ENCODE measurements at regions not wholly inside any gene's neighbourhood (a gene's known extent, or its start where the extent isn't known, plus 50 kb on each side); places are given as distances from the start of the nearest gene placed in this dataset.

DNA sequence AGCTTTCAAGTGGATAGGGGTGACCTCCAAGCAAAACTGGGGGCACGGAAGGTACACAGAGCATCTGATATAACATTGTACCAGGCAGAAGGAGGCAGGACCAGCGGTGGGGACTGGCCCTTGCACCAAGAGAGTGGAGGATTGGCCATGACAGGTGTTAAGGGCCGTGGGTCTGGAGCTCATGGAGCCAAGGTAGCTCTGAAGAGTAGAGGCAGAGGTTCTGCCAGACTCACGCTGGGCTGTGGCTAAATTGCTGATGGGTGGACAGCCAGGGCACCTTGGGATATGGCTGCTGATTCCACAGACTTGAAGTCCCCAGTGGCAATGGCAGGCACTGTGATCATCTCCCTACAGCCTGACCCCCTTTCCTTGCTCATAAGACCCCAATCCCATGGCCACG, 65.9 kb upstream of the NKD1 start:
- peaks cover 23 to 27% of the 10 kb centered on the region in 2 experiments for H3K4me1 Mint-ChIP-seq
- Histone ChIP-seq H3K27ac (ENCODE audit: insufficient read length, low read depth, low read length) (no peak overlapping the region), H3K23me2 (ENCODE audit: insufficient read length, low read depth, low read length, poor library complexity, severe bottlenecking) (no peaks in the 10 kb centered on the region), H2BK5ac (ENCODE audit: insufficient read length, low read length) (no peak overlapping the region), H3K79me2 (ENCODE audit: insufficient read depth, low read length) (no peaks in the 10 kb centered on the region), H2BK20ac (ENCODE audit: low read depth, low read length, poor library complexity, severe bottlenecking) (no peak overlapping the region), H3K27me3 (ENCODE audit: insufficient read depth, low read length) (no peaks in the 10 kb centered on the region), H2AFZ (ENCODE audit: low read length) (no peak overlapping the region), H3K79me1 (ENCODE audit: insufficient read depth, low read depth, low read length, poor library complexity, severe bottlenecking) (no peaks in the 10 kb centered on the region), H2AK5ac (ENCODE audit: insufficient read length, low read length) (no peak overlapping the region), H3K23ac (ENCODE audit: insufficient read length, low read depth, low read length) (no peak overlapping the region), H3T11ph (ENCODE audit: low read length) (no peak overlapping the region), H2BK120ac (ENCODE audit: low read depth, low read length, poor library complexity, severe bottlenecking) (no peak overlapping the region), H4K8ac (replicated peaks; ENCODE audit: insufficient read length, low read depth, low read length) (no peak overlapping the region), H3K18ac (ENCODE audit: insufficient read length, low read depth, low read length) (no peak overlapping the region), H3K14ac (ENCODE audit: insufficient read depth, low read length) (no peak overlapping the region), H2BK15ac (ENCODE audit: low read depth, low read length) (no peak overlapping the region), H4K20me1 (ENCODE audit: control insufficient read depth, insufficient read depth, insufficient read length) (no peaks in the 10 kb centered on the region), H3K9me3 (ENCODE audit: control insufficient read depth, low read depth, low read length) (peaks cover 5% of the 10 kb centered on the region), H3K56ac (ENCODE audit: insufficient read length, low read depth, low read length) (no peak overlapping the region), H3K9ac (ENCODE audit: extremely low read depth, insufficient read length, low read length) (no peak overlapping the region), H4K5ac (ENCODE audit: insufficient read length, low read depth, low read length) (no peak overlapping the region), H3K4me1 (ENCODE audit: insufficient read depth, low read length) (no peaks in the 10 kb centered on the region; the same call in 1 of the 2 replicates), H4K91ac (ENCODE audit: insufficient read length, low read depth, low read length) (no peak overlapping the region), H3K4ac (ENCODE audit: low read depth, low read length) (no peak overlapping the region), H3K4me2 (ENCODE audit: insufficient read depth, insufficient read length, low read length) (no peak overlapping the region), H2BK12ac (ENCODE audit: insufficient read length, low read depth, low read length) (no peak overlapping the region)
- no peak overlapping the region for H3K4me3 Mint-ChIP-seq
- no peak overlapping the region for H3K27ac Mint-ChIP-seq
- H3K36me3 Mint-ChIP-seq (ENCODE audit: insufficient read depth in 1 of 3, low read depth in 3 of 3): peaks cover 0 to 14% (median 0%) of the 10 kb centered on the region in 3 experiments; a peak in 1 of 7 replicates
- peaks cover 19 to 20% of the 10 kb centered on the region in 2 experiments for H3K9me3 Mint-ChIP-seq
- H3K27me3 Mint-ChIP-seq (ENCODE audit: low read depth): peaks cover 16% of the 10 kb centered on the region
- DNase-seq: no peak
- TF ChIP-seq, protein P1, sequence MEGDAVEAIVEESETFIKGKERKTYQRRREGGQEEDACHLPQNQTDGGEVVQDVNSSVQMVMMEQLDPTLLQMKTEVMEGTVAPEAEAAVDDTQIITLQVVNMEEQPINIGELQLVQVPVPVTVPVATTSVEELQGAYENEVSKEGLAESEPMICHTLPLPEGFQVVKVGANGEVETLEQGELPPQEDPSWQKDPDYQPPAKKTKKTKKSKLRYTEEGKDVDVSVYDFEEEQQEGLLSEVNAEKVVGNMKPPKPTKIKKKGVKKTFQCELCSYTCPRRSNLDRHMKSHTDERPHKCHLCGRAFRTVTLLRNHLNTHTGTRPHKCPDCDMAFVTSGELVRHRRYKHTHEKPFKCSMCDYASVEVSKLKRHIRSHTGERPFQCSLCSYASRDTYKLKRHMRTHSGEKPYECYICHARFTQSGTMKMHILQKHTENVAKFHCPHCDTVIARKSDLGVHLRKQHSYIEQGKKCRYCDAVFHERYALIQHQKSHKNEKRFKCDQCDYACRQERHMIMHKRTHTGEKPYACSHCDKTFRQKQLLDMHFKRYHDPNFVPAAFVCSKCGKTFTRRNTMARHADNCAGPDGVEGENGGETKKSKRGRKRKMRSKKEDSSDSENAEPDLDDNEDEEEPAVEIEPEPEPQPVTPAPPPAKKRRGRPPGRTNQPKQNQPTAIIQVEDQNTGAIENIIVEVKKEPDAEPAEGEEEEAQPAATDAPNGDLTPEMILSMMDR (conservative IDR thresholded peaks at IDR 0.05): no peak
- WGBS (ENCODE audit: extremely low coverage, insufficient read length, low lambda C conversion rate): no CpG with 5 or more reads among the region's 5 CpGs

Measured in H9 (cell line).